Activated CD8-positive, alpha-beta memory T cell treated with anti-CD3 and anti-CD28 coated beads, Interleukin-2, amount 50 U/mL, for 48 hours (primary cell): ENCODE measurements at regions not wholly inside any gene's neighbourhood (a gene's known extent, or its start where the extent isn't known, plus 50 kb on each side); places are given as distances from the start of the nearest gene placed in this dataset.

Experiments
- DNase-seq: peaks from one replicate; pipeline ENCODE4 v3.0.0-alpha.2; 2020

GRCh38 chr15:93176065-93176464 is 87.1 kb upstream of the RGMA start:
- no peak for DNase-seq

- no peak for DNase-seq
Measured at GRCh38 chr15:93174836-93175235, 85.8 kb upstream of the RGMA start.

- no peak for DNase-seq
Measured at GRCh38 chr15:93173369-93173768, 84.4 kb upstream of the RGMA start.

- DNase-seq: no peak
Measured at GRCh38 chr15:93171476-93171875, 82.5 kb upstream of the RGMA start.

- no peak for DNase-seq
Measured at GRCh38 chr15:93170329-93170728, 81.3 kb upstream of the RGMA start.

GRCh38 chr15:93168910-93169309 is 79.9 kb upstream of the RGMA start:
- DNase-seq: no peak

GRCh38 chr15:93167291-93167690 is 78.3 kb upstream of the RGMA start:
- DNase-seq: no peak

- no peak for DNase-seq
Measured at GRCh38 chr15:93166675-93167074, 77.7 kb upstream of the RGMA start.

- no peak for DNase-seq
Measured at GRCh38 chr15:93165734-93166470, 76.9 kb upstream of the RGMA start.

GRCh38 chr15:93164409-93164808 is 75.4 kb upstream of the RGMA start:
- no peak for DNase-seq

- DNase-seq: no peak
Measured at GRCh38 chr15:93162560-93162959, 73.5 kb upstream of the RGMA start.

- DNase-seq: no peak
Measured at GRCh38 chr15:93159930-93160329, 70.9 kb upstream of the RGMA start.

- no peak for DNase-seq
Measured at GRCh38 chr15:93158097-93158900, 69.3 kb upstream of the RGMA start.

- no peak for DNase-seq
Measured at GRCh38 chr15:93154666-93155065, 65.7 kb upstream of the RGMA start.

- no peak for DNase-seq
Measured at GRCh38 chr15:93152951-93153350, 63.9 kb upstream of the RGMA start.

- no peak for DNase-seq
Measured at GRCh38 chr15:93152360-93152759, 63.3 kb upstream of the RGMA start.

- no peak for DNase-seq
Measured at GRCh38 chr15:93150910-93151881, 62.2 kb upstream of the RGMA start.

- no peak for DNase-seq
Measured at GRCh38 chr15:93146601-93147000, 57.6 kb upstream of the RGMA start.

- DNase-seq: no peak
Measured at GRCh38 chr15:93146196-93146595, 57.2 kb upstream of the RGMA start.

GRCh38 chr15:93144463-93145236 is 55.6 kb upstream of the RGMA start:
- DNase-seq: no peak

GRCh38 chr15:93143186-93143585 is 54.2 kb upstream of the RGMA start:
- no peak for DNase-seq

GRCh38 chr15:93141371-93141794 is 52.4 kb upstream of the RGMA start:
- DNase-seq: no peak
